GM21825 (cell line): ENCODE measurements at regions not wholly inside any gene's neighbourhood (a gene's known extent, or its start where the extent isn't known, plus 50 kb on each side); places are given as distances from the start of the nearest gene placed in this dataset.

Source experiments
- ATAC-seq: cut with Tn5 transposase; IDR thresholded peaks from one replicate; pipeline ENCODE4 v1.9.1; 2021; ENCODE audit warnings: mild to moderate bottlenecking, moderate library complexity; ENCODE audit not compliant: unreplicated experiment

- ATAC-seq = no peak
Measured at GRCh38 chr18:27411013-27411412, 225.9 kb upstream of the CHST9 start.

GRCh38 chr18:27404855-27405254 lies 219.7 kb upstream of the CHST9 start:
- no peak for ATAC-seq

- ATAC-seq = no peak
Measured at GRCh38 chr18:27400001-27400400, 214.9 kb upstream of the CHST9 start.

- ATAC-seq = no peak
Measured at GRCh38 chr18:27395752-27396151, 210.6 kb upstream of the CHST9 start.

- ATAC-seq = no peak
Measured at GRCh38 chr18:27394687-27395086, 209.6 kb upstream of the CHST9 start.

DNA sequence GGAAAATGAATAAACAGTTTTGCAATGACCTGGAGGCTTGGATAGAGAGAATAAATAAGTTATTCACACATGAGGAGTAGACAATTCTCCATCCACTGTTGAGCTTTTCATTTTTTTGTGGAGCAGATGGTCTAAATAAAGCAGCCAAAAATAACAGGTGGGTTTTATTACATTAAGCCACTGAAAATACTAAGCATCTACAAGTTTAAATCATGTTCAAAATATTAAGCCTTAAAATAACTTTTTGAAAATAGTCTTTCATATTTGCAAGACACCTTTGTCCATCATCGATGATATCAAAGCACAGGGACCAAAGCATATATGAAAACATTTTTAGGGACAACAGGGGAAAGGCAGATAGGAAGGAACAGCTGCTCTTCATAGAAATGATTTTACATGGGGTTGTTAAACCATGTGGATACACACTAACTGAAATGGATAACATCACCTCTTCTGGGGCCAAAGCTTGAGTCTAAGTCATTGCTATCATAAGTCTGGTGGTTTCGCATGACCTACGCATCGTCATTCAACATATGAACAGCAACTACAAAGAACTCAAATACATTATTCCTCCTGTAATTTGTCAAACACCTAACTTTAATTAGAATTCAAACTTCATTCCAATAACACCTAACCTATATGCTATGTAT lies 197.6 kb upstream of the CHST9 start:
- ATAC-seq = no peak

GRCh38 chr18:27378431-27379095 lies 193.5 kb upstream of the CHST9 start:
- ATAC-seq = no peak

- ATAC-seq = no peak
Measured at GRCh38 chr18:27377251-27377650, 192.1 kb upstream of the CHST9 start.

DNA sequence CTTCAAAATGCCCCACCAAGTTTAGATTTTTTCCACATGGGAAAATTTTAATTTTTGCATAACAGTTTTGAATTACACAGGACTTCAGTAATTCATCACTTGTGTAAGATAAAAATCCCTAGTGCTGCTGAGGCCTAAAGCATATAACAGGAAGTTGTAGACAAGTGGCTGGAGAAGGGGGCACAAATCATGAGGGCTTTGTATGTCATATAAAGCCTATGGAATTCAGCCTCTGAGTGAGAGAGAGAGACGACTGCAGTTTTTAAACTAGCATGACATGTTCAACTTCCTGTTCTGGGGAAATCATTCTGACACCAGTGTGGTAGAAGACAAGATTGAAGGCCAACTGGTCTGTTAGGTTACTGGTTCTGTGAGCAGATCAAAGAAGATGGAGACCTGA lies 187.3 kb upstream of the CHST9 start:
- ATAC-seq = no peak

DNA sequence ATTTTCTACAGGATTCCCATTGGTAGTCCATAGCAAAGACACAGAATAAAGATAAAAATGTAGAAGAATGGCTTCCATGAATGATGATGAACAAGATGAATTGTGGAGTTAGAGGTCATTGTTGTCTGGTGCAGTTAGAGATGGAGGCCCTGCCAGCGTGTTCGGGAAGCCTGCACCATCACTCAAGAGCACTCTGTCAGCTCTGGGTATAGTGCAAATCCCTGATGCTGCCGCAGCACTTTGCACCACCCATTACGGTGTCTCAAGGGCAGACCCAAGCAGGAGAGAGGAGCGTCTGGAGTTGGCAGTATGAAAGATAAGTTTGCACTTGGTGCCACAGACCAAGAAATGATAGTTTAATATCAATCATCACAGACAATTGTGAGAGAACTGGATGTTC lies 181.6 kb upstream of the CHST9 start:
- no peak for ATAC-seq

DNA sequence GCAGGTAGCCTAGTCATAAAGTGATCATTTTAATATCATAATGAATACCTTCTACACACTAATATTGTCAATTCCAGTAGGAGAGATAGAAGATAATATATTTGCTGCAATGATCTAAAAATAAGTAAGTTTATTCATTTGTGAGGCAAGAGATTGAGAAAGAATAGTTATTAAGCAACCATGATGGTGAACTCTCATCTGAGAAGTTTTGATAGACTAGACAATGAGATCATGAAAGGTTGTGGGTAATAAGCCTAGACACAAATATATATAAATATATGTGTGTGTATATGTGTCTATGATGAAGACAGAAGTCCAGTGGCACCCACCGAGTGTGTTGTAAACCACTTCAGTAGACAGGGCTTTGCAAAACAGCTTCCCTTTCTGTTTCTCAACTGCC lies 181.0 kb upstream of the CHST9 start:
- ATAC-seq = no peak

DNA sequence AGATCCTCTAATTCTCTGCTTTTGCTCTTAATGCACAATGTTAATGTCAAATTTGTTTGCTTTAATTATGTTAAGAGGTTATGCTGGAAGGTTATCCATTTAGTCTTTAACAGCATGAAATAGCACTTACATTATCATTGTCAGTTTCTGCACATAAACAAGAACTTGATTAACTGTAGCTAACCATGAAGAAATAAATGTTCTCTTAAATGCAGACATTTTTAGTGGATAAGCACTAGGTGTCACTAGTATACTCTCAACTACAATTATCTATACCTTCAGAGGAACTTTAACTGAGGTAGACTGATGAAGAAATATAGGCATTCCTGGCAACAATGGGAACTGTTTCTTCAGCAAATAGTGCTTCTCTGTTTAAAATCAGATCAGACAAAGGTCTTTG lies 178.8 kb upstream of the CHST9 start:
- ATAC-seq = no peak

- no peak for ATAC-seq
Measured at GRCh38 chr18:27361477-27361876, 176.4 kb upstream of the CHST9 start.

- ATAC-seq = no peak
Measured at GRCh38 chr18:27355308-27355707, 170.2 kb upstream of the CHST9 start.

DNA sequence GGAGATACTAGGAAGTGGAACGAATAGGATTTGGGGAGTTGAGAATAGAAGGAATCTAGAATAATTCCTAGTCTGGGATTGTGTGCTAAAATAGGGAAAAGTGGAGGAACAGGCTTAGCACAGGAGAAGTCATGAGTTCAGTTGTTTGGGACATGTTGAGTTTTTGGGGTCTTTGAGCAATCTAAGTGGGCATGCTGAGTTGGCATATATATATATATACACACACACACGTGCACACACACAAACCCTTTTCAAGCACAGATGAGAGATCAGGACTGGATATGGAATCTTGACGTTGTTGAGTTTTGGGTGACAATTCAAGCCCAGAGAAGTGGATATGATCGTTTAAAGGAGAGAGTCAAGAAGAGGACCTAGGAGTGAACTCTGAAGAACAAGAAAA lies 168.2 kb upstream of the CHST9 start:
- ATAC-seq = no peak

DNA sequence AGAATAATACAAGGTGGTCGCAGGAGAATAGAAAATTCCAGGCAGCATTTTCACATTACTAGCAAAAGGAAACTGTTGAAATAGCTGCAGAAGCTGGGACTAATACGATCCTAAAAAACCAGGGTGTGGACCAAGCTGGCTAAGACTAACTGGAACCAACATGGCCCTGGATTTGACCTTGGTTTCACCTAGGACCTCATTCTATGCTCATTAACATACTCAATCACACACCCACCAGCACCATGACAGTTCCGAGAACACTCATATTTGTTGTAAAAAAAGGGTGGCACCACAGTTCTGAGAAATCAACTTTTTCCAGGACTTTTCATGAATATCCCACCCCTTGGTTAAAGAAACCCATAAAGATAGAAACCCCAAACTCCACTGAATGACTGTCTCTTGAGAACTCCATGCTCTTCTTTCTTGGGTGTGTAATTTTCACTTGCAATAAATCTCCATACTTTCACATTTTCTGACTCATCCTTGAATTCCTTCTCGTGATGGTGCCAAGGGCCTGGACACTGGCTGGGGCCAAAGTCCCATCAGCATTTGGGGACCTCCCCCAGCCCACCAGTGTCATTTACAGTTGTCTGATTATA lies 164.3 kb upstream of the CHST9 start:
- ATAC-seq = no peak

DNA sequence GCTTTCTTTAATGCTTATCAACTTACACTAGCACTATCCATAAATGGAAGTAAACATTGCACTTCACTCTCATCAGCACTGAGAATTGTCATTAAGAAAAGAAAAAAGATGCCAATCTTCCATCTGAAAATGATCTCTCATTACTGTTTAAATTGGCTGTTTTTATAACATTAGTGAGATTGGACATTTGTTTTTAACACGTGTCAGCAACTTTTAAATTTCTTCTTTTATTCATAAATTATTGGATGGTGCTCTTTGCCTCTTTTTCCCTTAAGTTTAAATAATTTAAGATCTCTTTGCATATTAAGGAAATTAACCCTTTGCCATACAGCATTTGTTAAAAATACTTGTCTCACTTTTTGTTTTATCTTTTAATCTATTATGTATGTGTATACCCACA lies 146.5 kb upstream of the CHST9 start:
- no peak for ATAC-seq

DNA sequence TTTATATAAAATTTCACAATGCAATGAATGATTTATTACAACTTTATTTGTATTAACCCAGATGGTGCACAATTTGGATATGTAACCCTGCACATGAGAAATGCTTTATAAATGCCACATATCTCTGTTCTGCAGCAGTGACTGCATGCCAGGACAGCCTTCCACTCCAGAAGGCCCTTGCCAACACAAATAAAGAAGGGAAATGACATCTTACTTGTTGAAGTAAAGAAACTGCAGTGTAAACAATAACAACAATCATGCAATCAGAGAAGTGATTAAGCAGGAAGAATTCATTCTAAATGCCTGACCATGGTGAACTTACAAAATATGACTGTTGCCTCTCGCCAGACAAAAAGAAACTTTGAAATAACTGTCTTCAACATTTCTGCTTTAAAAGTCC lies 129.9 kb upstream of the CHST9 start:
- no peak for ATAC-seq

DNA sequence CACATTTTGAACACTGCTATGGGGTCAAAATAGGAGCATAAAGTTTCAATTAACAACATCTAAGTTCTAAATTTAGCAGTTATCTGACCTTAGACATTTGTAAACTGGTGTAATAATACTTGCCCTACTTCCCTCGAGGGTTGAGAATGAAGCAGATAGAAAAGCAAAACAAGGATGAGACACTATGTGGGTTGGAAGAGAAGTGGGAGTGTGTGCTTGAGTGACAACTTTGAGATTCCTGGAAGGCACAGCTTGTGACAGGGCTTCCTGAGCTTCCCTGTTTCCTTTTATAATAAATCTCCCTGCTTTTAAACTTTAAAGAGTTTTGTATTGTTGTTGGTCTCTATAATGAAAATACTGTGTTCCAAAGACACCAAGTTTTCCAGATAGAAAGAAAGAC lies 128.6 kb upstream of the CHST9 start:
- no peak for ATAC-seq

- no peak for ATAC-seq
Measured at GRCh38 chr18:27312853-27313252, 127.7 kb upstream of the CHST9 start.

GRCh38 chr18:27312153-27312552 lies 127.0 kb upstream of the CHST9 start:
- ATAC-seq = no peak

DNA sequence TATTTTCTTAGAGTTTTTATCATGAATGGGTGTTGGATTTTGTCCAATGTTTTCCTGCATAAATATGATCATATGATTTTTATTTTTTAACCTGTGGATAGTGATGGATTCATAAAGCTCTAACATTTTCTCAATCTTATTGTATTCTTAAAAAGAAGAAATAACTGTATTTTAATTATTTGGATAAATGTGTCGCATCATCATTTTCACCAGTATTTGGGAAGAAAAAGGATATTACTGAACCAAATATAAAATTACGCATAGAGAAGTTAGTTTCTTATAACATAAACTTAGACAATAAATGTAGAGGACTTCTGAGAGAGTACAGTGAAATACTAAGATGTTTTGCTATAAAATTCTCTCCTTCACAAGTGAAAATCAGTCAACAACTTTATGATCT lies 126.0 kb upstream of the CHST9 start:
- no peak for ATAC-seq
